HepG2 (cell line): ENCODE measurements at regions not wholly inside any gene's neighbourhood (a gene's known extent, or its start where the extent isn't known, plus 50 kb on each side); places are given as distances from the start of the nearest gene placed in this dataset.

ENCODE experiments used
- CC2D1A ChIP-seq: sonication (generic); formaldehyde crosslinking; IDR thresholded peaks from 2 replicates; pipeline ENCODE4 v1.8.1; 2023; ENCODE audit warnings: mild to moderate bottlenecking, missing genetic modification reagents
- CEBPB ChIP-seq: IDR thresholded peaks from 2 replicates; pipeline ENCODE4 v1.6.1; 2011; ENCODE audit warnings: low read depth, low read length, improper control_type of control experiment, borderline replicate concordance
- CHD4 ChIP-seq: fragments of 200-600 bp; sonication (generic); IDR thresholded peaks from 2 replicates; pipeline ENCODE4 v1.7.0; 2017; ENCODE audit warnings: mild to moderate bottlenecking, low read length, borderline replicate concordance
- CTCF ChIP-seq: sonication (generic); formaldehyde crosslinking; IDR thresholded peaks from 2 replicates; pipeline ENCODE4 v1.5.0; 2020; ENCODE audit warnings: mild to moderate bottlenecking, missing genetic modification reagents, moderate library complexity
- HDAC6 ChIP-seq: fragments of 200-600 bp; sonication (generic); IDR thresholded peaks from 2 replicates; pipeline ENCODE4 v1.7.0; 2017; ENCODE audit warnings: mild to moderate bottlenecking, antibody characterized with exemption, low read length, low read depth
- KDM6A ChIP-seq: IDR thresholded peaks from 2 replicates; pipeline ENCODE4 v1.6.1; 2016; ENCODE audit warnings: low read depth
- NFIC ChIP-seq: IDR thresholded peaks from 2 replicates; pipeline ENCODE4 v1.6.1; 2012; ENCODE audit warnings: mild to moderate bottlenecking, low read length, inconsistent platforms
- RAD51 ChIP-seq: fragments of 450-650 bp; IDR thresholded peaks from 2 replicates; pipeline ENCODE4 v1.6.1; 2016; ENCODE audit warnings: borderline replicate concordance
- RERE ChIP-seq: IDR thresholded peaks from 2 replicates; pipeline ENCODE4 v1.6.1; 2016; ENCODE audit warnings: low read depth, missing genetic modification reagents, missing compliant biosample characterization
- TCF12 ChIP-seq, 2 experiments: fragments of 450-650 bp in 1 of 2; sonication (generic) in 1 of 2; formaldehyde crosslinking in 1 of 2; IDR thresholded peaks; 2 replicates each; pipeline versions ENCODE4 v1.6.1 to v1.8.0; 2017 to 2022; ENCODE audit warnings: antibody characterized with exemption in 1 of 2, mild to moderate bottlenecking in 1 of 2, missing genetic modification reagents in 1 of 2, moderate library complexity in 1 of 2
- ZNF362 ChIP-seq: sonication (generic); formaldehyde crosslinking; IDR thresholded peaks from 2 replicates; pipeline ENCODE4 v1.4.0; 2020; ENCODE audit warnings: missing genetic modification reagents, mild to moderate bottlenecking, borderline replicate concordance
- ZNF710 ChIP-seq: sonication (generic); formaldehyde crosslinking; IDR thresholded peaks from 2 replicates; pipeline ENCODE4 v1.5.0; 2020; ENCODE audit warnings: mild to moderate bottlenecking, missing genetic modification reagents, borderline replicate concordance

GRCh38 chr9:106423575-106423974 is 439.4 kb upstream of the ZNF462 start:
- no peak for TF ChIP-seq RAD51
- TF ChIP-seq CTCF: no peak
- TF ChIP-seq KDM6A: no peak
- TF ChIP-seq NFIC: no peak
- TF ChIP-seq ZNF362 (CRISPR knock-in tag): no peak
- TF ChIP-seq CHD4: no peak
- no peak for TF ChIP-seq CEBPB
- TF ChIP-seq RERE: no peak
- TF ChIP-seq HDAC6: no peak
- no peak for TF ChIP-seq ZNF710
- TF ChIP-seq TCF12 (IDR thresholded peaks at IDR 0.05): no peak
- no peak for TF ChIP-seq TCF12 (CRISPR knock-in tag; IDR thresholded peaks at IDR 0.05)
- TF ChIP-seq CC2D1A (CRISPR knock-in tag): no peak
